GM13976 (cell line): ENCODE measurements at regions not wholly inside any gene's neighbourhood (a gene's known extent, or its start where the extent isn't known, plus 50 kb on each side); places are given as distances from the start of the nearest gene placed in this dataset.

ENCODE experiments used
- DNase-seq: peaks from one replicate; pipeline ENCODE4 v3.0.0; 2012; ENCODE audit warnings: low spot score
- in situ Hi-C: fragments of 300-500 bp; cut with MboI; formaldehyde crosslinking; loops from one replicate; pipeline ENCODE4 v1.12.0; 2022; ENCODE audit warnings: low sequenced_read_pairs, mixed read lengths, inconsistent platforms; ENCODE audit not compliant: unreplicated experiment
- TF ChIP-seq, protein P1 (sequence below): IDR thresholded peaks from 2 replicates; pipeline ENCODE4 v1.5.1; 2012; ENCODE audit warnings: borderline replicate concordance, mild to moderate bottlenecking; ENCODE audit not compliant: insufficient read depth; ENCODE audit errors: extremely low read depth, missing control alignments, control extremely low read depth

DNA sequence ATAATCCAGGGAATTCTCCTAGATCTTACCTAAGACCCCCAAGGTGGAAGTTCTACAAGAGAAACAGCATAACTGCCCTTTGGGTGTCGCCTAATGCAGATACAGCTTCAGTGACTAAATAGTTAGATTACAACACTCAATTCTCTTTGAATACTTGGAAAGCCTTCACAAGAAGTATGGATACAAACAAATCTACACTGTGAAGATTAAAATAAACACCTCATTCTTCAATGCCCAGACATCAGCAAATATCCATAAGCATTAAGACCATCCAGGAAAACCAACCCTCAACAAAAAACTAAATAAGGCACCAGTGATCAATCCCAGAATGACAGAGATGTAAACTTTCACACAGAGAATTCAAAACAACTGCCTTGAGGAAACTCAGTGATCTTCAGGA, 963.2 kb downstream of the PLOD2 start:
- in situ Hi-C loops = no loop called here
- no peak for DNase-seq
- TF ChIP-seq, protein P1, sequence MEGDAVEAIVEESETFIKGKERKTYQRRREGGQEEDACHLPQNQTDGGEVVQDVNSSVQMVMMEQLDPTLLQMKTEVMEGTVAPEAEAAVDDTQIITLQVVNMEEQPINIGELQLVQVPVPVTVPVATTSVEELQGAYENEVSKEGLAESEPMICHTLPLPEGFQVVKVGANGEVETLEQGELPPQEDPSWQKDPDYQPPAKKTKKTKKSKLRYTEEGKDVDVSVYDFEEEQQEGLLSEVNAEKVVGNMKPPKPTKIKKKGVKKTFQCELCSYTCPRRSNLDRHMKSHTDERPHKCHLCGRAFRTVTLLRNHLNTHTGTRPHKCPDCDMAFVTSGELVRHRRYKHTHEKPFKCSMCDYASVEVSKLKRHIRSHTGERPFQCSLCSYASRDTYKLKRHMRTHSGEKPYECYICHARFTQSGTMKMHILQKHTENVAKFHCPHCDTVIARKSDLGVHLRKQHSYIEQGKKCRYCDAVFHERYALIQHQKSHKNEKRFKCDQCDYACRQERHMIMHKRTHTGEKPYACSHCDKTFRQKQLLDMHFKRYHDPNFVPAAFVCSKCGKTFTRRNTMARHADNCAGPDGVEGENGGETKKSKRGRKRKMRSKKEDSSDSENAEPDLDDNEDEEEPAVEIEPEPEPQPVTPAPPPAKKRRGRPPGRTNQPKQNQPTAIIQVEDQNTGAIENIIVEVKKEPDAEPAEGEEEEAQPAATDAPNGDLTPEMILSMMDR = no peak

DNA sequence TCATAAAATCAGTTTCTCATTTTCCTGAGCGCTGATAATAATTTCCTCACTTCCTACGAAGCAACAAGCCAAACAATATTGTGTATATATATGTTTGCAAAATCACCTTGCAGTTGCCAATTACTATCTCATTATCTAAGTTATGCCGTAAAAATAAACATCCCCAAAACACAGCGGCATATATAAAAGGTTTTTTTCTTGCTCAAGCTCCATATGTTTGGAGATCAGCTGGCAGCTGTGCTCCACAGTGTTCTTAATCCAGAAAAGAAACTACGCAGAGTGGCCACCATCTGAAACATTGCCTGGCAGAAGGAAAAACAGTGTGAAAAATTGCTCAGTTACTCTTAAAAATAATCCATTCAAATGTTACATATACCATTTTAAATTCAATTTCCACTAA, 951.4 kb downstream of the PLOD2 start:
- TF ChIP-seq, protein P1 = no peak
- in situ Hi-C loops = no loop called here
- no peak for DNase-seq

DNA sequence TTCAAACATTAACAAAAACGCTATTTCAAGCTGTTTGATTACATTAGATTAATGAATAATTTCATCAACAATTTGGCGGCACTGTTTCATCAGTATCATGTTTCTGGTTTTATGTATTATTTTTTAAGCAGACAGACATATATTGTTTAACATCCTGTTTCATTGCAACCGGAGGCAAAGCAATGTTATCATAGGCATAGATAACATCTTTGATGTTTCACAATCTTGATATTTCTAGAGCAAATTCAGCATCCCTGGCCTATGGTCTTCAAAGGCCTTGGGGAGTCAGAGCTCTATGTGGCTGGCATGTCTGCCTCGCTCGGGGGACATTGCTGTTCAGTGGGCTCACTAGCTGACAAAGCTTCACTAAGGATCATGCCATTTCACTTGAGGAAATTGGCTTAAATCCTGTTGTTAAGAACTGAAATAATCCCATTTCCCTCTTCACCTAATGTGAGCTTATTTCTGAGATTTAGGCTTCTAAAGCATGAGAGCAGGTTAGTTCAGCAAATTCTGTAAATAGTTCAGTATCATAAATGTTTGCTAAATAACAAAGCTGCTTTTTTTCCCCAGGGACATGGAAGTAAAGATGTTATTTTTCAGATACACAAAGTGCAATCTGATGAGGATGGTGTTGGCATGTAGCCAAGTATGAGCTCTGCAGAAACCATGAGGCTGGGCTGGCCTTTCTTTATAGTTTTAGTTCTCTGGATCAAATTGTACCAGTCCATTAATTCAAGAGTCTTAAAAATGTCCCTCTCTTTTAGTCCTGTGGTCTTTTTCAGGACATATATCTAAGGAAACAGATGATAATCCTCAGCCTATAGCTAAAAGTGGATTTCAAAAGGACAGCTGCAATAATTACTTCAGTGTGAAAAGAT, 941.4 kb downstream of the PLOD2 start:
- in situ Hi-C loops = no loop called here
- DNase-seq = no peak
- TF ChIP-seq, protein P1 = no peak

DNA sequence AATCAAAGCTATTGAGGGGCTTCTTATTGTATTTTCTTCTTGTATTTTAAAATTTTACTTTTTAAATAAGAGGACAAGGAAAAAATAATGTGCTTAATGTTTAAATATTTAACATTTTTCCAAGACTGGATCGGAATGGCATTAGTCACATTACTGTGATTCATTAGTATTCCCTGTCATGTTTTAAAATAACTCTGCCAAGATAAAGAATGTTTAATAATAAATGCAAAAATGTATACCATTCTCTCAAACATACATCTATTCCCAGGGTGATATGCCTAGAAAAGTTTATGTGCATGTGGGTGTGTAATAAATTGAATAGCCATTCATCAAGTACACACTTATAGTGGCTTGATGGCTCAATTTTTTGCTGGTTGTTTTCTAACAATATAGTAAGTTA, 936.1 kb downstream of the PLOD2 start:
- TF ChIP-seq, protein P1 = no peak
- no peak for DNase-seq
- in situ Hi-C loops = no loop called here

DNA sequence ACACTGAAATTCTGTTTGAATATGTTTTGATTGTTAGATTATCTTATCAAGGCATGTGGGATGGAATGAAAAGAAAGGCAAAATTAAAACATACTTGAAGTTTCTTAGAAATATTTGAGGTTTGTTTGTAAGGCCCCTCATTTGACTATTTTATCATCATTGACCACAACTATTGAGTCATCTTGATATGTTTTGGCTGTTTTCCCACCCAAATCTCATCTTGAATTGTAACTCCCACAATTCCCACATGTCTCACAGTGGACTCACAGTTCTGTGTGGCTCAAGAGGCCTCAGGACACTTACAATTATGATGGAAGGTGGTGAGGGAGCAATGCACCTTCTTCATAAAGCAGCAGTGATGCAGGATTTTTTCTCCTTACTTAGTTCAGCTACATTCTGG, 917.1 kb downstream of the PLOD2 start:
- TF ChIP-seq, protein P1 = no peak
- in situ Hi-C loops = no loop called here
- DNase-seq = no peak

DNA sequence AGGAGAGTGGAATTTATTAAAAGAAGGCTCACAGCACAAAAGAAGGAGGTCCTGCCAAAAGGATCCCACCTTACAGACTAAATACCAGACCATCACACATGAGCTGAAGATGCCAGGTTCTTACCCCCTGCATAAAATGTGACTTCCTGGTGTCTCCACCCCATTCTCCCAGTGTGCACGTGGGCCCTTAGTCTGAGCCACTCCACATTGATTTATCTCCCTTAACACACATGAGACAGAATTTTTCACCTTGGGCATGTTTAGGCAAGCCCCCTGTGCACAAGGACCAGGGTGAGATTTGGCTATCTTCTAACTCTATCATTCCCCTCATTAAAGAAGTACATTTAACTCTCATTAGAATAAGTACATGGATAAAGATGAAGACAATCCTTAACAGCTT, 916.7 kb downstream of the PLOD2 start:
- DNase-seq = no peak
- in situ Hi-C loops = no loop called here
- TF ChIP-seq, protein P1 = no peak
